ENCODE measurements at regions not wholly inside any gene's neighbourhood (a gene's known extent, or its start where the extent isn't known, plus 50 kb on each side); places are given as distances from the start of the nearest gene placed in this dataset.
"Not testable (repeated sequence)": the region's sequence is repeated elsewhere in the genome, so short reads cannot be mapped to it uniquely, and the experiment has no call there.

DNA sequence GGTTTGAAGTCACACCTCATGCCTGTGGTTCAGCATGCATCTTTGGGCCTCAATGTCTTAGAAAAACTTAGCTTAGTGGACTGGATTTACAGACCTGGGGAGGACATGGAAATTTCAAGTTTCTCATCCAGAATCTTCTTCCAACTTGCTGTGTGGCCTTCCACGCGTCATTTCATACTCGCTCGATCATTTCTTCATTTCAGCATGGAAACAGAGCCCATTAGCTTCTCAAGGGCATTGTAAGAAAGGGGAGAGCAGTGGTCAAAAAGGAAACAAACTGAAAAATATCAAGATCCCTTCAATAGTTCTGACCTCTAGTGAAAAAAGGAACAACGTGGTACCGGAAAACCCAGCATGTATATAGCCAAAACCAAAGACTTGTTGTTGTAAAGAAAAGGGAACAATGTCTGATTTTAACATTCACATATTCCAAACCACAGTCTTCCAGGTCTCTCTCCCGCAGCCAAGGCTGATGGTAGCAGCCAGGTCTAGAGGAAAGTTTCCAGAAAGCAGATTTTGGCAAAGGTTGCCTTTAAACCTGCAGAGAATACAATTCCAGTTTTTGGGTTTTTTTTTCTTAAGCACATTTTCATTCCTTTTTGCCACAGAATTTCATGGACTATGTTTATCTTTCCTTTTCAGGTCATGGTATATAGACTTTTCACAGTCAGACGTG, 97.0 kb upstream of the CDC42BPA start:
- DNase-seq, result no peak

DNA sequence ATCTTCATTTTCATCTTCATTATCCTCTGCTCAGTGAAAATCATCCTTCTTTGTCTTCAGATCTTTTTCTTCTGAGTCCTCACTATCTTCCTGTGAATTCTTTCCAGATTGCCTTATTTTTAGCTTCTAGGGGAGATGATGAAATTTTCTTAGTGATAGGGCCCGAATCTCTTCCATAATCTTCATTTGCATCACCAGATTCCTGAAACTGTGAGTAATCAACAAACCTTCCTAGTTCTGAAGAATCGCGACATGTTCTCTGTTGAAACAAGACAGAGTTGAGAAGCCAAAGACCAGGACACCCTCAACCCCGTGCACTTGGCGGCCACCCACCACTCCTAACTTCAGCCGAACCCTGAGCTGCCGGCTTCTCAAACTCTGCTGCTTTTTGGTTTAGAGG, 92.8 kb upstream of the CDC42BPA start:
- DNase-seq, result no peak

DNA sequence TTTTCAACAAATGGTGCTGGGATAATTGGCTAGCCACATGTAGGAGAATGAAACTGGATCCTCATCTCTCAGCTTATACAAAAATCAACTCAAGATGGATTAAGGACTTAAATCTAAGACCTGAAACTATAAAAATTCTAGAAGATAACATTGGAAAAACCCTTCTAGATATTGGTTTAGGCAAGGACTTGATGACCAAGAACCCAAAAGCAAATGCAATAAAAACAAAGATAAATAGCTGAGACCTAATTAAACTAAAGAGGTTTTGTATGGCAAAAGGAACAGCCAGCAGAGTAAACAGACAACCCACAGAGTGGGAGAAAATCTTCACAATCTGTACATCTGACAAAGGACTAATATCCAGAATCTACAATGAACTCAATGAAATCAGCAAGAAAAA, 88.0 kb upstream of the CDC42BPA start:
- DNase-seq, result not testable (repeated sequence)

DNA sequence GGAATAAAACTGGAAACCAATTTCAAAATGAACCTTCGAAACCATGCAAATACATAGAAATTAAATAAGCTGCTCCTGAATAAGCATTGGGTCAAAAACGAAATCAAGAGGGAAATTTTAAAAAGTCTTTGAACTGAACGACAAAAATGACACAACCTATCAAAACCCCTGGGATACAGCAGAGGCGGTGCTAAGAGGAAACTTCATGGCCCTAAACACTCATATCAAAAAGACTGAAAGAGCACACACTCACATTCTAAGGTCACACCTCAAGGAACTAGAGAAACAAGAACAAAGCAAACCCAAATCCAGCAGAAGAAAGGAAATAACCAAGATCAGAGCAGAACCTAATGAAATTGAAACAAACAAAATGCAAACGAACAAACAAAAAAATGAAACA, 85.2 kb upstream of the CDC42BPA start:
- no peak for DNase-seq

DNA sequence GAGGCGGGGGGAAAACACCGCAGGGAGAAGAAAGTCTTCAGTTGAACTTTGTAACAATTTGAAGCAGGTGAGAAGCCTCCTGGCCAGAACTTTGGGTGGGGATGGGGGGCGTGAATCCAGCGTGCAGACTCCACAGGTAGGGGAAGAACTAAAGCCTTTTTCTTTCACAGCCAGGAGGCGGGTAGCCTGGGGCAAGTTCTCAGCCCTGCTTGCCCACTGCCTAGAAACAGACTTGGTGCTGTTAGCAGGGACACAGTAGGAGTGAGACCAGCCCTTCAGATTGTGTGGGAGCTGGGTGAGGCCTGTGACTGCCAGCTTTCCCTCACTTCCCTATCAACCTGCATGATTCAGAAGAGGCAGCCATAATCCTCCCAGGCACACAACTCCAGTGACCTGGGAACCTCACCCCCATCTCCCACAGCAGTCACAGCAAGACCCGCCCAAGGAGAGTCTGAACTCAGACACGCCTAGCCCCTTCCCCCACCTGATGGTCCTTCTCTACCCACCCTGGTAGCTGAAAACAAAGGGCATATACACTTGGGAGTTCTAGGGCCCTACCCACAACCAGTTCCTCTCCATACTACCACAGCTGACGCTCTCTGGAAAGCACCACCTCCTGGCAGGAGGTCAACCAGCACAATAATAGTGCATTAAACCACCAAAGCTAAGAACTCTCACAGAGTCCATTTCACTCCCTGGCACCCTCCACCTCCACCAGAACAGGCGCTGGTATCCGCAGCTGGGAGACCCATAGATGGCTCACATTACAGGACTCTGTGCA, 83.5 kb upstream of the CDC42BPA start:
- no peak for DNase-seq

DNA sequence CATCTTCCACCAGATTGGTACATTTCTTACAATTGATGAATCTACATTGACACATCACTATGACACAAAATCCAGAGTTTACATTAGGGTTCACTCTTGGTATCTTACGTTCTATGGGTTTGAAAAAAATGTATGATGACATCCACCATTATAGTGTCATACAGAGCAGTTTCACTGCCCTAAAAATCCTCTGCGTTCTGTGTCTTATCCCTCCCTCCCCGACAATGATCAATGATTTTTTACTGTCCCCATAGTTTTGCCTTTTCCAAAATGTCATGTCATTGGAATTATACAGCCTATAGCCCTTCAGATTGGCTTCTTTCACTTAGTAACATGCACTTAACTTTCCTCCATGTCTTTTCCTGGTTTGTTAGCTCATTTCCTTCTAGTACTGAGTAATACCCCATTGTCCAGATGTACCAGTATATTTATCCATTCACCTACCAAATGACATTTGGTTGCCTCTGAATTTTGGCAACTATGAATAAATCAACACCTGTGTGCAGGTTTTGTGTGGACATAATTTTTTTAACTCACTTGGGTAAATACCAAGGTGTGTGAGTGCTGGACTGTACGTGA, 80.9 kb upstream of the CDC42BPA start:
- DNase-seq, result no peak

DNA sequence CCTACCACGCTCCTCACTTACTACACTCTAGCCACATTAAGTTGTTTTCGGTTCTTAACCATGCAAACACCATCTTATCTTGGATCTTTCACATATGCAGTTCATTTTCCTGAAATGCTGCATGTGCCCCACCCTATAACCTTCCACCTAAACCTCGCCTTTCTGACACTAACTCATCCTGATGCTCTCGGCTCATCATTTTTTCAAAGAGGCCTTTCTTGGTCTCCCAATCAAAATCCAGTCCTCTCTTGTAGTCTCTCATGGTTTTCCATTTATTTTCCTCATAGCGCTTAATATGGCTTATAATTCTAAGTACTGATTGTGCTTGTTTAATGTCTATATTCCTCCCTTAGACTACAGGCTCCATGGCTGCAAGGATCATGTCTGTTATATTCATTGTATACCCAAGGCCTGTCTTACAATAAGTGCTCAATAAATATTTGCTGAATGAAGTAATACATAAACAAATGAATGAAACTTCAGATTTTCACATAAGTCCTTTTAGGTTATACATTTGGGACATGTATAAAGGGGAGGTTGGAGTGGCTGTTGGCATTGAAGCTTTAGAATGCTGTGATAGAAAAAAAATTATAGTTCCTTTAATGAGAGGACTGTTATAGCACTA, 79.2 kb upstream of the CDC42BPA start:
- DNase-seq, result no peak

DNA sequence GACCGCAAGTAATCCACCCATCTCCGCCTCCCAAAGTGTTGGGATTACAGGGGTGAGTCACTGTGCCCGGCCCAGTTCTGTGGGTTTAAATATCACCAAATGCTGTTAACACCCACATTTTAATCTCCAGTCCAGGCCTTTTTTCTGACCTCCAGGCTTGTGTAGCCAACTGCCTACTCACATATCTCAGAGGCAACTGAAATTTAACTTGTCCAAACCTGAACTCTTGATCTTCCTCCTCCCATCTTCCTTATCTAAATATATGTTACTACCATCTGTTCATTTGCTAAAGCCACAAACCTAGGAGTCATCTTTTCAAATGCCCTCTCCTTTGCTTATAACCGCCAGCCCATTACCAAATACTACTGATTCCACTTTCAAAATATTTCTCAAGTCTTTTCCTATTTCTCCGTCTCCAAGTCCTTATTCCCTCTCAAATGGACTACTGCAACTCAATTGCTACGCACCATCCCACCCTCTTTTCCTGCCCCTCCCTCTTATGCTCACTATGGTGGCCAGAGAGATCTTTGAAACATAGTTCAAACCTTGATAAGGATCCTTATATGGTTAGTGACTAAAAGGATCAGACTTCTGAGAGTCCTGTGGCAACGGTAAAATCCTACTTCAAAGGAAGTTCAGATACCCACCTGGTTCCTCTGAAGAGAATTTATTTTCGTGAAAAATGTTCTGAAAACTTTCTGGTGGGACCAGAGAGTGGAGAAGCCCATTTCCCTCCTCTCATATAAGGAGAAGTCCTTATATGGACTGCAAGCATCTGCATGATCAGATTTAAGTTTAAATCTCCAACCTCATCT, 78.5 kb upstream of the CDC42BPA start:
- no peak for DNase-seq

DNA sequence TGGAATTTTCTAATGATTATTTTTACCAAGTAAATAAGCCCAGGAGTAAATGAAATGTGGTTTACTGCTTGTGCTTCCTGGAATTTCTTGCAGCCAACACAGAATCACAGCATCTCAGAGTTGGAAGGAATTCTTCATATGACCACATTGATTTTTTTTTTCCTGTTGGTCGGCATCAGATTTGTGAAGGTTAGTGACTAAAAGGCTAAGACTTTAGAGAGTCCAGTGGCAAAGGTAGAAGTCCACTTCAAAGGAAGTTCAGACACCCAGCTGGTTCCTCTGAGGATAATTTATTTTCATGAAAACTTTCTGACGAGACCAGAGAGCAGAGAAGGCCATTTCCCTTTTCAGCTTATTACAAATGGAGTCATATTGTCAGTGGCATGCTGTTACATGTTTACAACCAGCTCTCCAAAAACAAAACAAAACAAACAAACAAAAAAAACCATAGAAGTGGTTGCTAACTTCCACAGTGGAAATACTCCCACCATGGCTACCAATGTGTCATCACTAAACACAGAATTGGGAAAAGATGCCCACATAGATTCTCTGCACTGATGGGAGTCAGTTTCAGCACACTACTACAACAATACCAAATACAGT, 77.2 kb upstream of the CDC42BPA start:
- no peak for DNase-seq

DNA sequence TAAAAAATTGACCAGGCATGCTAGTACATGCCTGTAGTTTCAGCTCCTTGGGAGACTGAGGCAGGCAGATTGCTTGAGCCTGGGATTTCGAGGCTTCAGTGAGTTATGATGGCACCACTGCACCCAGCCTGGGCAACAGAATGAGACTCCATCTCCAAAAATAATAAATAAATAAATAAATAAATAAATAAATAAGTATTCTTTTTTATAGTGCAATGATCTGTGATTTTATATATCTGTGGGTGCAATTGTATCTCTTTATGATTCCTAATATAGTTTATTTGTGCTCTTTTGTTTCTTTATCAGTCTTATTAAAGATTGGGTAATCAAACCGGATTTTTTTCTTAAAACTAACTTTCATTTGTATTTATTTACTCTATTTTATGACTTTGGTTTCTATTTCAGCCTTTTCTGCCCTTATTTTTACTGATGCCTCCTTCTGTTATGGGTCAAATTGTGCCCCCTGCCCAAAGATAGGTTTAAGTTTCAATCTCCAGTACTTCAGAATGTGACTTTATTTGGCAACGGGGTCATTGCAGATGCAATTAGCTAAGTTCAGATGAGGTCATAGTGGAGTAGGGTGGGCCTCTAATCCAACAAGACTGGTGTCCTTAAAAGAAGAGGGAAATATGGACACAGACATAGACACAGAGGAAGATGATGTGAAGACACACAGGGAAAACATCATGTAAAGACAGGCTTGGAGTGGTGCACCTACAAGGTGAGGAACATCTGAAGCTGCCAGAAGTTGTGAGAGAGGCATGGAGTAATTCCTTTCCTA, 74.9 kb upstream of the CDC42BPA start:
- DNase-seq, result no peak

DNA sequence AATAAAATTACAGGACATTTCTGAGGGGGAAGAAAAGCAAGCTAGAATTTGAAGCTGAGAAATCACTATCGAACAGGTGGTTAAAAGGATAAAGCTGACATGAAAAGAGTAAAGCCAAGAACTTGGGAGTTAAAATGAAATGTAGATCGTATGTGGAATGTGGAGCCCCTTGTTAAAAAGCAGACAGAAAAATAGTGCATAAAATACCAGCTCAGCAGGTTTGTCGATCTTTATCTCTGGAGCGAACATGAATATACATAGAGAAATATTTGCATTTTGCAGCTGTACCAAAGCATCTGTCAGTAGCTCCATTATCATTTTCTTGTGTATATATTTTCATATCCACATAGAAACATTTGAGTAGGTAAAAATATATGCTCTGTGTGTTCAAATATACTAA, 73.6 kb upstream of the CDC42BPA start:
- DNase-seq, result no peak

DNA sequence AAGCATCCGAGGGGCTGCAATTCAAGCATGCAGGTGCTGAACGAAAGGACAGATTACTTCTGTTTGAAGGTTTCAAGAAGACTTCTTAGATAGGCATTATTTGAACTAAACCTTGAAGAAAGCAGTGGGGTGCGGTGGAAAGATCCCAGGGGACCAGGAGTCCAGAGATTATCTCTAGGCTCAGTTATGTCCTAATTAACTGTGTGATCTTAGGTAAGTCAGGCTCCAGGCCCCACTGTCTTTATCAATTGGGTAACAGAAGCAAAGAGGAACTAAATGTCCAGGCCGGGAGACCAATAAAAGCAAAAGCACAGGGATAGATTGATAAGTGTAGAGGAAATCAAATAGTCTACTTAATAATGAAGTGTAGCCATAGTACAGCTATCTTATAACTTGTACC, 72.9 kb upstream of the CDC42BPA start:
- DNase-seq, result no peak

DNA sequence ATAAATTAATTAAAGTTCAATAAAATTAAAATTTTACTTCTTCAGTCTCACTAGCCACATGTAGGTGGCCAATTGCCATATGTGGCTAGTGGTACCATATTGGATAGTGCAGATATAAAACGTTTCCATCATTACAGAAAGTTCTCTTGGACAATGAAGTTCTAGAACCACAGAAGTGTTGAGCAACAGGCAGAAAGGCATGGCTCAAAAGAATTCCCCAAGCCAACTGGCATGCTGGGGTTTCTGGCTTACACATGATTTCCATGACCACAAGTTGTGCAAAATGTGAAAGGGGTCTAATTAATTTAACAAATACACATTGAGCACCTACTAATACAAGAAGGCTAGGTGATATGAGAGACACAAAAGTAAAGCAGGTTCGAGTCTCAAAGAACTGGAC, 72.2 kb upstream of the CDC42BPA start:
- no peak for DNase-seq

DNA sequence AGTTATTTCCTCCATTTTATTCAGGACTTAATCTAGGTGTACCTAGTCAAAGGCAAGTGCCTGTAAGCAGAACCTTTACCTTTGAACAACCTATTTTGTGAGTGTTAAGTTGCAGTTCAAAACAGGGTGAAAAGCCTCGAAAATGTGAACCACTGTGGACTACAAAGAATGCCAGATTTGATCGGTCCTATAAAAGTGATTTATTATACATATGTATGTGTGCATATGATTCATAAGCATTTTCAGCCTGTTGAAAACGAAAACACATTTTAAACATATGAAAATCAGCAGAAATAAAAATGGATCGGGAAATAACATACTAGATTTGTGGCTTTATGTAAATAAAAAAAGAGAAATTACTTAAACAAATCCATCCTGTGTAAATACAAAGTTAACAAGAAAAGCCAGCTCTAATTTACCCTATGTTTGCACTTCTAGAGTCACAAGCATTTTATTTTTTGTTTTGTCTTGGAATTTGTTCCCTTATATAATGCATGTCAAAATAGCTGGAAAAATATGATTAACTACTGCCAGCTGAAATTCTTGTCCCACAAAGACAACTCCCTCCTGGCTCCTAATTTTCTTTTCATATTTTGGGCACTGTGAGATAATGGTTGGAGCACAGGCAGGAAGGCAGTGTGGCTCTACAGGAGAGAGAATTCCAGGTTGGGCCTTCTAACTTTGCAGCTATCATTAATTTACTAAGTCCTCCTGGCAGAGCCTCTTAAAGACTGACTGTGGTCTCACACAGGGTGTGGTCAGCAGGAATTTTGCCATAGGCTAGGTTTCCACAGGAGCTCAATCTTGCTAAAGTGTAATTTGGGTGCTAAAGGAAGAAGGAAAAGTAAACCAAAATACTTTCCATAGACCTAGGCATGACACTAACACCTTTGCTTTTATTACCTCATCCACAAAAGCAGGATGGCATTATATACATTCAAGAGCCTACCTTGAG, 70.2 kb upstream of the CDC42BPA start:
- no peak for DNase-seq

DNA sequence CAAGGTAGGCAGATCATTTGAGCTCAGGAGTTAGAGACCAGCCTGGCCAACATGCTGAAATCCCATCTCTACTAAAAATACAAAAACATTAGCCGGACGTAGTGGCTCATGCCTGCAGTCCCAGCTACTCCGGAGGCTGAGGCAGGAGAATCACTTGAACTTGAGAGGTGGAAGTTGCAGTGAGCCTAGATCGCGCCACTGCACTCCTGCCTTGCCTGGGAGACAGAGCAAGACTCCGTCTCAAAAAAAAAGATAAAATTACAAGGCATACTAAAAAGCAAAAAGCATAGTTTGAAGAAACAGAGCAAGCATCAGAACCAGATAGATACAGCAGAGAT, 61.2 kb upstream of the CDC42BPA start:
- no peak for DNase-seq

DNA sequence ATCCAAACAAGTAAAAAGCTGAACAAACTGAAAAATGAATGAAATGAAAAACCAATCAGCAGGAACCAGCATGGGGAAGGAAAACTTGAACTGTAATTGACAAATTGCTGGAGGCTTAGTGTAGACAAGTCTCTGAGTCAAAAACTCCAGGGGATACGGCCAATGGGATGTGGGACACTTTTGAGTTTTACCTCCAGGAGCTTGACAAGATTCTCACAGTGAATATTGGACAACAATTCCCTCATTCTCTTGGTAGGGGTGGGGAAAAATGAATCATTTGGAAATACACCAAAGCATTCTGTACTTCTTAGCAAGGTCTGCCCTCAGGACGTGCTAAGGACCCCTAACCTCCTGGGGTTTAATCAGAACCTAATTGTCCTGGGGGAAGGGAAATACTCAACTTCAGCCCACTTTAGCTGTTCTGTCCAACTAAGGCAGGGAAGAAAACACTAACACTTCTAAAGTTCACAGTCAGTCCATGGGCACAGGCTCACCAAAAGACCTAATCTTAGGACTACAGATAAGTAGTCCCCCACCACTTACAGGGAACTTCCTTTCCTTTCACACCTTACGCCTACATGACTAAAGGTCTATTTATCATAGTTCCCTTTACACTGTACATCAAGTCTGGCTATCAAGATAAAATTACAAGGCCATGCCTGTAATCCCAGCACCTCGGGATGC, 60.7 kb upstream of the CDC42BPA start:
- no peak for DNase-seq

DNA sequence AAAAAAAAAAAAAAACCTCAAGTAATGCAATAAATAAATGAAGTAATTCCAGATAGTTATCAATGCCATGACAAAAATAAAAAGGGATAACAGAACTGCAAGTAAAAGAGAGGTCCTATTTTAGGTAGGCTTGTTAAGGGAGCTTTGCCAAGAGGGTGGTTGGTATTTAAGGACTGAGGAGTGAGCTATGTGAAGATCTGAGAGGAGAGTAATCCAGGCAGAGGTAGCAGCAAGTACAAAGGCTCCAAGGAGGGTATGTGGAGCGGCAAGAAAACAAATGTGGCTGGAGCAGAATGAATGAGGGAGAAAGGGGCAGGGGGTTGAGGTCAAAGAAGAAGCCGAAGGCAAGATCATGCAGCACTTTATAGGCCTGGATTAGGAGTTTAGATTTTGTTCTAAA, 59.9 kb upstream of the CDC42BPA start:
- DNase-seq, result no peak

DNA sequence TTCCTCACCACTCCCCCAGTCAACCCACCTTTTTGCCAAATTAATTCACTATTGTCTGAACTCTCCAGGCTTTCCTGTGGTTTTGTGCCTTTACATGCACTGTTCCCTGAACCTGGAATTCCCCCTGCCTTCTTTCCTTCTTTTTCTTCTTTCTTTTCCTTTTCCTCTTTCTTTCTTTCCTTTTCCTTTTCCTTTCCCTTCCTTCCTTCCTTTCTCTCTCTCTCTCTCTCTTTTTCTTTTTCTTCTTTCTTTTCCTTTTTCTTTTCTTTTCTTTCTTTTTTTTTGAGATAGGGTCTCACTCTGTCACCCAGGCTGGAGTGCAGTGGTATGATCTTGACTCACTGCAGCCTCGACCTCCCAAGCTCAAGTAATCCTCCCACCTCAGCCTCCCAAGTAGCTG, 56.6 kb upstream of the CDC42BPA start:
- no peak for DNase-seq

DNA sequence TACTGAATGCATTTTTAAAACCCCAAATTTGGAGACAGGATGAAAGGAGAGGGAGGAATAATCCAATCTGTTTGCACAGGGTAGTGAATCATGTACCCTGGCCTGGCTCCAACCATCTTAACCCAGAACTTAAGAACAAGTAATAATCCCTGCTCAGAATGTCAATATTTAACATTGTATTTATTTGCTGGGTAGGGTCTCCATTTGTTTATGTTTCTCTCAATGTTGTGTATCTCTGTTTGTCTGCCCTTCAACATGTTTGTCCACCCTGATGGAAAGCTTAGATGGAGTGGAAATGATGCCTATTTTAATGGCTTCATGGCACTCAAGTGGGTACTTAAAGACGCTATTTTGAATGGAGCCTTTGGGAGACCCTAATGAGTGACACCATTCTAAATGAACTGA, 54.4 kb upstream of the CDC42BPA start:
- DNase-seq, result no peak
